NK-92 treated with Interleukin-12 subunit alpha and Interleukin-12 subunit beta, amount 100 ng/mL, for 24 hours (cell line): ENCODE measurements at regions not wholly inside any gene's neighbourhood (a gene's known extent, or its start where the extent isn't known, plus 50 kb on each side); places are given as distances from the start of the nearest gene placed in this dataset.

Experiments
- DNase-seq: peaks from one replicate; lab custom pipeline; 2025; lab: John Stamatoyannopoulos, UW

- DNase-seq = no peak
Measured at GRCh38 chr20:6831461-6831860, 64.0 kb downstream of the BMP2 start.

- no peak for DNase-seq
Measured at GRCh38 chr20:6832811-6833210, 65.3 kb downstream of the BMP2 start.

- DNase-seq = no peak
Measured at GRCh38 chr20:6835609-6836008, 68.1 kb downstream of the BMP2 start.

GRCh38 chr20:6836821-6837374 is 69.4 kb downstream of the BMP2 start:
- no peak for DNase-seq

GRCh38 chr20:6837730-6838129 is 70.2 kb downstream of the BMP2 start:
- DNase-seq = no peak

- DNase-seq = no peak
Measured at GRCh38 chr20:6838181-6838826, 70.8 kb downstream of the BMP2 start.

GRCh38 chr20:6841128-6841527 is 73.6 kb downstream of the BMP2 start:
- DNase-seq = no peak

- DNase-seq = no peak
Measured at GRCh38 chr20:6845141-6845540, 77.7 kb downstream of the BMP2 start.

GRCh38 chr20:6848041-6848440 is 80.6 kb downstream of the BMP2 start:
- DNase-seq = no peak

GRCh38 chr20:6848992-6849391 is 81.5 kb downstream of the BMP2 start:
- no peak for DNase-seq

GRCh38 chr20:6851136-6851535 is 83.7 kb downstream of the BMP2 start:
- DNase-seq = no peak

GRCh38 chr20:6852478-6852877 is 85.0 kb downstream of the BMP2 start:
- DNase-seq = no peak

GRCh38 chr20:6855104-6855503 is 87.6 kb downstream of the BMP2 start:
- DNase-seq = no peak

GRCh38 chr20:6855796-6856195 is 88.3 kb downstream of the BMP2 start:
- no peak for DNase-seq

- no peak for DNase-seq
Measured at GRCh38 chr20:6857927-6858326, 90.4 kb downstream of the BMP2 start.

GRCh38 chr20:6863355-6863754 is 95.9 kb downstream of the BMP2 start:
- no peak for DNase-seq

GRCh38 chr20:6863798-6864201 is 96.3 kb downstream of the BMP2 start:
- DNase-seq = no peak

GRCh38 chr20:6864740-6865139 is 97.3 kb downstream of the BMP2 start:
- DNase-seq = no peak

- DNase-seq = no peak
Measured at GRCh38 chr20:6866741-6867140, 99.3 kb downstream of the BMP2 start.

GRCh38 chr20:6868861-6869260 is 101.4 kb downstream of the BMP2 start:
- DNase-seq = no peak

- DNase-seq = no peak
Measured at GRCh38 chr20:6870559-6870958, 103.1 kb downstream of the BMP2 start.

- DNase-seq = no peak
Measured at GRCh38 chr20:6877633-6878032, 110.1 kb downstream of the BMP2 start.

- DNase-seq = no peak
Measured at GRCh38 chr20:6882561-6883291, 115.2 kb downstream of the BMP2 start.

GRCh38 chr20:6884114-6884513 is 116.6 kb downstream of the BMP2 start:
- DNase-seq = no peak
